ENCODE measurements at regions not wholly inside any gene's neighbourhood (a gene's known extent, or its start where the extent isn't known, plus 50 kb on each side); places are given as distances from the start of the nearest gene placed in this dataset.

DNA sequence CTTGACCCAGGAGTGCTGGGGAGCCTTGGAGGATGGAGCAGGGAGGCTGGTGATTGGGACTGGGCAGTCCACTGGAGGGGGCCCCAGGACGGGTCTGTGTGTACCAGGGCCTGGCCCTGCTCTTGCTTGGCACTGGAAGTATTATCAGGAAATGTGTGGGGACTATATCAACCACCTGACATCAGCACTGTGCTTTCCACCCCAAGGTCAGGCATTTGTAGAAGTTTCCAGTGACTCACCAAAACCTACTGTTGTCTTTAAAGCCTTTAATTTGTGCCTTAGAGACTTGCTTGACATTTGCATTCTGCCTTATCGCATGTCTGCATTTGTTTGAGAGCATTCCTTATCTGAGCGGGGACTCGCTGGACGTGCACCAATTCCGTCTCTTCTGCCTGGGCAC lies 323.1 kb downstream of the FOXL1 start:
- TF ChIP-seq, protein P1, sequence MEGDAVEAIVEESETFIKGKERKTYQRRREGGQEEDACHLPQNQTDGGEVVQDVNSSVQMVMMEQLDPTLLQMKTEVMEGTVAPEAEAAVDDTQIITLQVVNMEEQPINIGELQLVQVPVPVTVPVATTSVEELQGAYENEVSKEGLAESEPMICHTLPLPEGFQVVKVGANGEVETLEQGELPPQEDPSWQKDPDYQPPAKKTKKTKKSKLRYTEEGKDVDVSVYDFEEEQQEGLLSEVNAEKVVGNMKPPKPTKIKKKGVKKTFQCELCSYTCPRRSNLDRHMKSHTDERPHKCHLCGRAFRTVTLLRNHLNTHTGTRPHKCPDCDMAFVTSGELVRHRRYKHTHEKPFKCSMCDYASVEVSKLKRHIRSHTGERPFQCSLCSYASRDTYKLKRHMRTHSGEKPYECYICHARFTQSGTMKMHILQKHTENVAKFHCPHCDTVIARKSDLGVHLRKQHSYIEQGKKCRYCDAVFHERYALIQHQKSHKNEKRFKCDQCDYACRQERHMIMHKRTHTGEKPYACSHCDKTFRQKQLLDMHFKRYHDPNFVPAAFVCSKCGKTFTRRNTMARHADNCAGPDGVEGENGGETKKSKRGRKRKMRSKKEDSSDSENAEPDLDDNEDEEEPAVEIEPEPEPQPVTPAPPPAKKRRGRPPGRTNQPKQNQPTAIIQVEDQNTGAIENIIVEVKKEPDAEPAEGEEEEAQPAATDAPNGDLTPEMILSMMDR (IDR thresholded peaks at IDR 0.05; ENCODE audit: insufficient read depth, low read depth, low read length) = no peak
- no peak for TF ChIP-seq EZH2 (IDR thresholded peaks at IDR 0.05; ENCODE audit: insufficient read depth, low read length)

Measured in astrocyte (in vitro differentiated cells and primary cell).